ENCODE measurements at regions not wholly inside any gene's neighbourhood (a gene's known extent, or its start where the extent isn't known, plus 50 kb on each side); places are given as distances from the start of the nearest gene placed in this dataset.

DNA sequence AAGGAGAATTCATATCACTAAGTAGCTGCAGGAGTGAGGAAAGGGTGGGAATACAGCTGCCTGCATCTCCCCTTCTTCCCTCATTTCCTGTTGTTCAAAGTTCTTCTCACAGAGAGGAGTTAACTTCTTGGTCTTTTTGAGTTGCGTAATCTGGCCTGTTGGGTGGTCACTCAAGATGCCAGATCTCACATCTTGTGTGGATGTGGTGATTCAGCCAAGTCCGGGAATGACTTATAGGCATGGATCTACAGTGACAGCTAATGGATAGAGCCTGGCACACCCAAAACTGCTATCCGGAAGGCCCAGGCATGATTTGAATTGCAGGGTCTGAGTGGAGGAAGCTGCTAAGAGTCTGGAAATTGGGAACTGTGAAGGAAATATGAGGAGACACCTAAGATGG, 100.2 kb upstream of the SLC35B3 start:
- Histone ChIP-seq H3K4me1 (ENCODE audit: control insufficient read depth in 4 of 4, insufficient read depth in 4 of 4, low read length in 3 of 4) (no peaks in the 10 kb centered on the region), H3K9ac (ENCODE audit: low read depth in 1 of 2, low read length in 2 of 2) (no peak overlapping the region), H3K36me3 (ENCODE audit: control insufficient read depth in 4 of 4, insufficient read depth in 3 of 4, low read depth in 1 of 4, low read length in 3 of 4) (no peaks in the 10 kb centered on the region), H3K27me3 (ENCODE audit: control insufficient read depth in 4 of 4, insufficient read depth in 4 of 4, low read length in 3 of 4) (no peaks in the 10 kb centered on the region), H3K9me3 (ENCODE audit: control insufficient read depth in 4 of 4, low read length in 3 of 4) (peaks cover 0 to 4% (median 2%) of the 10 kb centered on the region in 4 donors), H3K27ac (ENCODE audit: low read depth in 1 of 2, low read length in 2 of 2) (no peak overlapping the region), H3K4me3 (ENCODE audit: low read depth in 1 of 3, low read length in 3 of 3) (no peak overlapping the region)
- TF ChIP-seq HNF4A (conservative IDR thresholded peaks at IDR 0.05) (no peak), YY1 (IDR thresholded peaks at IDR 0.05) (no peak), FOXA2 (IDR thresholded peaks at IDR 0.05) (no peak), JUND (IDR thresholded peaks at IDR 0.05) (no peak), FOXA1 (IDR thresholded peaks at IDR 0.05) (no peak)
- TF ChIP-seq, protein P1, sequence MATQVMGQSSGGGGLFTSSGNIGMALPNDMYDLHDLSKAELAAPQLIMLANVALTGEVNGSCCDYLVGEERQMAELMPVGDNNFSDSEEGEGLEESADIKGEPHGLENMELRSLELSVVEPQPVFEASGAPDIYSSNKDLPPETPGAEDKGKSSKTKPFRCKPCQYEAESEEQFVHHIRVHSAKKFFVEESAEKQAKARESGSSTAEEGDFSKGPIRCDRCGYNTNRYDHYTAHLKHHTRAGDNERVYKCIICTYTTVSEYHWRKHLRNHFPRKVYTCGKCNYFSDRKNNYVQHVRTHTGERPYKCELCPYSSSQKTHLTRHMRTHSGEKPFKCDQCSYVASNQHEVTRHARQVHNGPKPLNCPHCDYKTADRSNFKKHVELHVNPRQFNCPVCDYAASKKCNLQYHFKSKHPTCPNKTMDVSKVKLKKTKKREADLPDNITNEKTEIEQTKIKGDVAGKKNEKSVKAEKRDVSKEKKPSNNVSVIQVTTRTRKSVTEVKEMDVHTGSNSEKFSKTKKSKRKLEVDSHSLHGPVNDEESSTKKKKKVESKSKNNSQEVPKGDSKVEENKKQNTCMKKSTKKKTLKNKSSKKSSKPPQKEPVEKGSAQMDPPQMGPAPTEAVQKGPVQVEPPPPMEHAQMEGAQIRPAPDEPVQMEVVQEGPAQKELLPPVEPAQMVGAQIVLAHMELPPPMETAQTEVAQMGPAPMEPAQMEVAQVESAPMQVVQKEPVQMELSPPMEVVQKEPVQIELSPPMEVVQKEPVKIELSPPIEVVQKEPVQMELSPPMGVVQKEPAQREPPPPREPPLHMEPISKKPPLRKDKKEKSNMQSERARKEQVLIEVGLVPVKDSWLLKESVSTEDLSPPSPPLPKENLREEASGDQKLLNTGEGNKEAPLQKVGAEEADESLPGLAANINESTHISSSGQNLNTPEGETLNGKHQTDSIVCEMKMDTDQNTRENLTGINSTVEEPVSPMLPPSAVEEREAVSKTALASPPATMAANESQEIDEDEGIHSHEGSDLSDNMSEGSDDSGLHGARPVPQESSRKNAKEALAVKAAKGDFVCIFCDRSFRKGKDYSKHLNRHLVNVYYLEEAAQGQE (IDR thresholded peaks at IDR 0.05) = no peak
- TF ChIP-seq, protein P2, sequence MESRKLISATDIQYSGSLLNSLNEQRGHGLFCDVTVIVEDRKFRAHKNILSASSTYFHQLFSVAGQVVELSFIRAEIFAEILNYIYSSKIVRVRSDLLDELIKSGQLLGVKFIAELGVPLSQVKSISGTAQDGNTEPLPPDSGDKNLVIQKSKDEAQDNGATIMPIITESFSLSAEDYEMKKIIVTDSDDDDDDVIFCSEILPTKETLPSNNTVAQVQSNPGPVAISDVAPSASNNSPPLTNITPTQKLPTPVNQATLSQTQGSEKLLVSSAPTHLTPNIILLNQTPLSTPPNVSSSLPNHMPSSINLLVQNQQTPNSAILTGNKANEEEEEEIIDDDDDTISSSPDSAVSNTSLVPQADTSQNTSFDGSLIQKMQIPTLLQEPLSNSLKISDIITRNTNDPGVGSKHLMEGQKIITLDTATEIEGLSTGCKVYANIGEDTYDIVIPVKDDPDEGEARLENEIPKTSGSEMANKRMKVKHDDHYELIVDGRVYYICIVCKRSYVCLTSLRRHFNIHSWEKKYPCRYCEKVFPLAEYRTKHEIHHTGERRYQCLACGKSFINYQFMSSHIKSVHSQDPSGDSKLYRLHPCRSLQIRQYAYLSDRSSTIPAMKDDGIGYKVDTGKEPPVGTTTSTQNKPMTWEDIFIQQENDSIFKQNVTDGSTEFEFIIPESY (IDR thresholded peaks at IDR 0.05) = no peak
- TF ChIP-seq, protein P3, sequence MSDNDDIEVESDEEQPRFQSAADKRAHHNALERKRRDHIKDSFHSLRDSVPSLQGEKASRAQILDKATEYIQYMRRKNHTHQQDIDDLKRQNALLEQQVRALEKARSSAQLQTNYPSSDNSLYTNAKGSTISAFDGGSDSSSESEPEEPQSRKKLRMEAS (IDR thresholded peaks at IDR 0.05) = no peak
- TF ChIP-seq, protein P4, sequence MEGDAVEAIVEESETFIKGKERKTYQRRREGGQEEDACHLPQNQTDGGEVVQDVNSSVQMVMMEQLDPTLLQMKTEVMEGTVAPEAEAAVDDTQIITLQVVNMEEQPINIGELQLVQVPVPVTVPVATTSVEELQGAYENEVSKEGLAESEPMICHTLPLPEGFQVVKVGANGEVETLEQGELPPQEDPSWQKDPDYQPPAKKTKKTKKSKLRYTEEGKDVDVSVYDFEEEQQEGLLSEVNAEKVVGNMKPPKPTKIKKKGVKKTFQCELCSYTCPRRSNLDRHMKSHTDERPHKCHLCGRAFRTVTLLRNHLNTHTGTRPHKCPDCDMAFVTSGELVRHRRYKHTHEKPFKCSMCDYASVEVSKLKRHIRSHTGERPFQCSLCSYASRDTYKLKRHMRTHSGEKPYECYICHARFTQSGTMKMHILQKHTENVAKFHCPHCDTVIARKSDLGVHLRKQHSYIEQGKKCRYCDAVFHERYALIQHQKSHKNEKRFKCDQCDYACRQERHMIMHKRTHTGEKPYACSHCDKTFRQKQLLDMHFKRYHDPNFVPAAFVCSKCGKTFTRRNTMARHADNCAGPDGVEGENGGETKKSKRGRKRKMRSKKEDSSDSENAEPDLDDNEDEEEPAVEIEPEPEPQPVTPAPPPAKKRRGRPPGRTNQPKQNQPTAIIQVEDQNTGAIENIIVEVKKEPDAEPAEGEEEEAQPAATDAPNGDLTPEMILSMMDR (IDR thresholded peaks at IDR 0.05; ENCODE audit: low read depth, low read length, missing input control) = no peak
- WGBS = 67% methylated on average over 3 of the region's 3 CpGs
- no peak for DNase-seq (ENCODE audit: low spot score)

DNA sequence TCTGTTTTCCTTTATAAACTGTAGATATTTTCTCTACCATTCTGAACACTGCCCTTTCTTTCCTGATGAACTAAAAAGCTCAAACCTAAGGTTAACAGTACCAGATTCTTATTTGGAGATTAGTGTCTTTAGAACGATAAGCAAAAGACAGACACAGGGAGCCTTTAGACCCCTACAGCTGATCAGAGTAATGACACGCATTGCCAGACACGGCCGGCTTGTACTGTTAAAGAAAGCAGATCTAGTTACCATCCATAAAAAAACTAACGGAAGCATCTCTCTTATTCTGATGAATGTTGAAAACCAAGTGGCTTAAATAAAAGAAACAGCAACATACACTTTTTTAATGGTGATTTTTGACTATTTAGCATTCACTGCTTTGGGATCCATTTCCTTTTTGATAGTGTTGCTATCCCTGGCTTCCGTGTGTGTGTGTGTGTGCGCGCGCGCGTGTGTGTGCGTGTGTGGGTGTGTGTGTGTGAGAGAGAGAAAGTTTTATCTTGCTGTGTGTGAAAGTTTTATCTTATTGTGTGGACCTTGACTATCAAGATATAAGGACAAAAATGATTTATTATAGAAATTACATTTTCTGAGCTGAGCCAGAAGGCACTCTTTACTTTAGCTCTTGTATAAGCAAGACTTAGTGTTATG, 95.6 kb upstream of the SLC35B3 start:
- DNase-seq (ENCODE audit: low spot score) = no peak
- Histone ChIP-seq H3K9ac (ENCODE audit: low read depth in 1 of 2, low read length in 2 of 2) (no peak overlapping the region), H3K27ac (ENCODE audit: low read depth in 1 of 2, low read length in 2 of 2) (no peak overlapping the region), H3K4me3 (ENCODE audit: low read depth in 1 of 3, low read length in 3 of 3) (no peak overlapping the region), H3K4me1 (ENCODE audit: control insufficient read depth in 4 of 4, insufficient read depth in 4 of 4, low read length in 3 of 4) (peaks cover 0 to 3% (median 1%) of the 10 kb centered on the region in 4 donors), H3K36me3 (ENCODE audit: control insufficient read depth in 4 of 4, insufficient read depth in 3 of 4, low read depth in 1 of 4, low read length in 3 of 4) (no peaks in the 10 kb centered on the region), H3K9me3 (ENCODE audit: control insufficient read depth in 4 of 4, low read length in 3 of 4) (peaks cover 0 to 3% (median 0%) of the 10 kb centered on the region in 4 donors), H3K27me3 (ENCODE audit: control insufficient read depth in 4 of 4, insufficient read depth in 4 of 4, low read length in 3 of 4) (no peaks in the 10 kb centered on the region)
- WGBS = 82% methylated on average over 12 of the region's 12 CpGs
- no peak for TF ChIP-seq JUND (IDR thresholded peaks at IDR 0.05)
- TF ChIP-seq, protein P3 (IDR thresholded peaks at IDR 0.05) = no peak
- no peak for TF ChIP-seq HNF4G (IDR thresholded peaks at IDR 0.05)
- TF ChIP-seq, protein P2 (IDR thresholded peaks at IDR 0.05) = no peak
- TF ChIP-seq FOXA2 (IDR thresholded peaks at IDR 0.05) = no peak
- no peak for TF ChIP-seq TAF1 (conservative IDR thresholded peaks at IDR 0.05)
- no peak for TF ChIP-seq RXRA (IDR thresholded peaks at IDR 0.05)
- TF ChIP-seq GABPA (IDR thresholded peaks at IDR 0.05 in 1 of 2, conservative IDR thresholded peaks at IDR 0.05 in 1 of 2) = no peak
- TF ChIP-seq, protein P1 (IDR thresholded peaks at IDR 0.05) = no peak
- TF ChIP-seq, protein P5, sequence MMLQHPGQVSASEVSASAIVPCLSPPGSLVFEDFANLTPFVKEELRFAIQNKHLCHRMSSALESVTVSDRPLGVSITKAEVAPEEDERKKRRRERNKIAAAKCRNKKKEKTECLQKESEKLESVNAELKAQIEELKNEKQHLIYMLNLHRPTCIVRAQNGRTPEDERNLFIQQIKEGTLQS (IDR thresholded peaks at IDR 0.05) = no peak
- no peak for TF ChIP-seq FOXA1 (IDR thresholded peaks at IDR 0.05)
- no peak for TF ChIP-seq NR2F2 (IDR thresholded peaks at IDR 0.05)

Data from liver (tissue), 8 donors.